Neural cell (in vitro differentiated cells): ENCODE measurements at regions not wholly inside any gene's neighbourhood (a gene's known extent, or its start where the extent isn't known, plus 50 kb on each side); places are given as distances from the start of the nearest gene placed in this dataset.
A peak's percentile ranks its signal among the peaks of the same experiment; 100 is the strongest.

Experiments used
- H2AFZ ChIP-seq: fragments of 200-600, 300-800 bp; sonication (generic), shearing (Covaris generic); 2 replicates; pipeline ENCODE4 v1.6.0; 2014; ENCODE audit warnings: low read depth, mild to moderate bottlenecking, antibody characterized with exemption, low read length, moderate library complexity
- H3F3A ChIP-seq: fragments of 200-600 bp; shearing (Covaris generic); 2 replicates; pipeline ENCODE4 v1.6.1; 2016; ENCODE audit warnings: mild to moderate bottlenecking, moderate library complexity, mixed read lengths, antibody characterized with exemption, low read length; ENCODE audit not compliant: insufficient read depth, poor library complexity, severe bottlenecking
- H3K27ac ChIP-seq: fragments of 200-600, 300-800 bp; sonication (generic), shearing (Covaris generic); 2 replicates; pipeline ENCODE4 v1.5.1; 2014; ENCODE audit warnings: mild to moderate bottlenecking, low read length, moderate library complexity
- H3K27me3 ChIP-seq: fragments of 300-800, 200-600 bp; sonication (generic), shearing (Covaris generic); 2 replicates; pipeline ENCODE4 v1.6.0; 2014; ENCODE audit warnings: mild to moderate bottlenecking, low read depth, low read length, moderate library complexity; ENCODE audit not compliant: insufficient read depth
- H3K36me3 ChIP-seq: fragments of 300-800, 200-600 bp; sonication (generic), shearing (Covaris generic); 2 replicates; pipeline ENCODE4 v1.5.1; 2014; ENCODE audit warnings: mild to moderate bottlenecking, antibody characterized with exemption, low read length, moderate library complexity; ENCODE audit not compliant: insufficient read depth
- H3K4me2 ChIP-seq: fragments of 300-800, 200-600 bp; sonication (generic), shearing (Covaris generic); 2 replicates; pipeline ENCODE4 v1.6.0; 2014; ENCODE audit warnings: mild to moderate bottlenecking, low read length
- H3K4me3 ChIP-seq: fragments of 300-800, 200-600 bp; sonication (generic), shearing (Covaris generic); 2 replicates; pipeline ENCODE4 v1.5.1; 2014; ENCODE audit warnings: mild to moderate bottlenecking, low read length, moderate library complexity
- H3K79me2 ChIP-seq: fragments of 200-600 bp; shearing (Covaris generic); replicated peaks from 2 replicates; pipeline ENCODE4 v1.6.0; 2014; ENCODE audit warnings: mild to moderate bottlenecking, low read length, moderate library complexity; ENCODE audit not compliant: insufficient read depth
- H3K9ac ChIP-seq: fragments of 300-800, 200-600 bp; sonication (generic), shearing (Covaris generic); 2 replicates; pipeline ENCODE4 v1.6.1; 2016; ENCODE audit warnings: mild to moderate bottlenecking, low read length, mixed read lengths
- H3K9me2 ChIP-seq: fragments of 200-600 bp; shearing (Covaris generic); 2 replicates; pipeline ENCODE4 v1.6.1; 2016; ENCODE audit warnings: mild to moderate bottlenecking, low read length, mixed read lengths; ENCODE audit not compliant: insufficient read depth
- H3K9me3 ChIP-seq: fragments of 200-600, 300-800 bp; sonication (generic), shearing (Covaris generic); 2 replicates; pipeline ENCODE4 v1.6.1; 2016; ENCODE audit warnings: mild to moderate bottlenecking, mixed run types, low read length, moderate library complexity, mixed read lengths
- H4K20me1 ChIP-seq: fragments of 200-600 bp; shearing (Covaris generic); 2 replicates; pipeline ENCODE4 v1.6.1; 2016; ENCODE audit warnings: mild to moderate bottlenecking, mixed run types; ENCODE audit not compliant: insufficient read depth
- EP300 ChIP-seq: fragments of 450-650 bp; conservative IDR thresholded peaks from 2 replicates; pipeline ENCODE4 v1.6.1; 2014; ENCODE audit warnings: antibody characterized with exemption, mild to moderate bottlenecking, moderate library complexity; ENCODE audit not compliant: poor library complexity, severe bottlenecking
- EZH2 ChIP-seq: fragments of 200-600, 300-800 bp; shearing (Covaris generic), sonication (generic); IDR thresholded peaks from 2 replicates; pipeline ENCODE4 v1.6.1; 2014; ENCODE audit warnings: antibody characterized with exemption, low read length, borderline replicate concordance, mild to moderate bottlenecking; ENCODE audit not compliant: insufficient read depth, poor library complexity, severe bottlenecking
- MXI1 ChIP-seq: fragments of 450-650 bp; conservative IDR thresholded peaks from 2 replicates; pipeline ENCODE4 v1.6.1; 2014; ENCODE audit warnings: antibody characterized with exemption, mild to moderate bottlenecking; ENCODE audit not compliant: poor library complexity, severe bottlenecking
- POLR2AphosphoS5 ChIP-seq: IDR thresholded peaks from 2 replicates; pipeline ENCODE4 v1.6.1; 2012
- RAD21 ChIP-seq: fragments of 450-650 bp; conservative IDR thresholded peaks from 2 replicates; pipeline ENCODE4 v1.6.1; 2014; ENCODE audit warnings: antibody characterized with exemption, mild to moderate bottlenecking, moderate library complexity
- REST ChIP-seq: IDR thresholded peaks from 2 replicates; pipeline ENCODE4 v1.6.1; 2012; ENCODE audit warnings: borderline replicate concordance
- SMC3 ChIP-seq: fragments of 450-650 bp; conservative IDR thresholded peaks from 2 replicates; pipeline ENCODE4 v1.6.1; 2014; ENCODE audit warnings: antibody characterized with exemption, mild to moderate bottlenecking, moderate library complexity; ENCODE audit not compliant: poor library complexity
- TAF1 ChIP-seq: IDR thresholded peaks from 2 replicates; pipeline ENCODE4 v1.6.1; 2012; ENCODE audit warnings: low read depth
- TF ChIP-seq, protein P1 (sequence below): fragments of 450-650 bp; IDR thresholded peaks from 2 replicates; pipeline ENCODE4 v1.5.1; 2014; ENCODE audit warnings: antibody characterized with exemption, mild to moderate bottlenecking, moderate library complexity; ENCODE audit not compliant: poor library complexity, severe bottlenecking

DNA sequence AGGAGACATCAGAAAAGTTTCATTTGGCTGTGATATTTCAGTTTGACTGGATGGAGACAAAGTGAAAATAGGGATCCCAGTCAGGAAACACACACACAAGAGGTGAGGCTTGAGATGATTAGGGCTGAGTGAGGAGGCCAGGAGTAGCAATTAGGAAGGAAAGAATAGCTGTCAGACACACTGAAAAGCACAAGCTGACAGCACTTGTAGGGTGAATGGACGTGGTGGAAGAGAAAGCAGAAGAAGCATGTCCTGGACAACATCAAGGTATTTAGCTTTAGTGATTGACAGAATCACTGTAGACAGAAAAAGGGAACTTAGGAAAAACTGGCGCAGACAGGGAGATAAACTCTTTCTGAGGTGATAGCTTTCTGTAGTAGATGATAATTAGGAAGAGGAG lies 347.7 kb downstream of the TGFB2 start:
- Histone ChIP-seq H3K27me3 (no peaks in the 10 kb centered on the region), H3K79me2 (no peaks in the 10 kb centered on the region), H3K9ac (no peak overlapping the region), H4K20me1 (no peaks in the 10 kb centered on the region), H3K36me3 (no peaks in the 10 kb centered on the region), H3K4me3 (no peak overlapping the region), H3K4me2 (no peak overlapping the region), H2AFZ (no peak overlapping the region), H3K9me2 (no peaks in the 10 kb centered on the region), H3K27ac (no peak overlapping the region), H3K9me3 (no peaks in the 10 kb centered on the region), H3F3A (no peaks in the 10 kb centered on the region)
- TF ChIP-seq REST (peak; percentile 70), POLR2AphosphoS5 (no peak)

DNA sequence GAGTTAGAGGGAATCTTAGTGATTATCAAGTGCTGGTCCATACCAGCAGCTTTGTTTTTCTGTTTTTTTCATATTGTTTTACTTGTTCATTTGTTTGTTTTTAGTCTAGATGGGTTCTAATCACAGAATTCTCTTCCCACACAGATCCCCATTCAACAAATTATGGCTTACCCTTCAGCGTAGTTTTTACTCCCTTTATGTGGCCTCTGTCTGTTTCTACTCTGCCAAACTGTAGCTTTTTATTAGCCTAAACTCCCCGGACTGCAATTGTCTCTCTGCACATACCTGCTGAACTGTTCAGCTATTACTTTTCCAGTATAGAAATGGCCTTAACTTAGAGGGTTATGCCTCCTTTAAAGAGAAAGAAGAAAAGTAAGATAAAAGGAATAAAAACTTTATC lies 348.5 kb downstream of the TGFB2 start:
- no peaks in the 10 kb centered on the region for H3K9me3 ChIP-seq
- no peaks in the 10 kb centered on the region for H3F3A ChIP-seq
- H3K79me2 ChIP-seq = no peaks in the 10 kb centered on the region
- no peak overlapping the region for H3K9ac ChIP-seq
- H3K4me2 ChIP-seq = no peak overlapping the region
- no peak for TF ChIP-seq EZH2
- no peak for TF ChIP-seq REST
- no peak for TF ChIP-seq POLR2AphosphoS5
- TF ChIP-seq TAF1 = no peak
- TF ChIP-seq EP300 = no peak
- TF ChIP-seq SMC3 = no peak
- TF ChIP-seq, protein P1, sequence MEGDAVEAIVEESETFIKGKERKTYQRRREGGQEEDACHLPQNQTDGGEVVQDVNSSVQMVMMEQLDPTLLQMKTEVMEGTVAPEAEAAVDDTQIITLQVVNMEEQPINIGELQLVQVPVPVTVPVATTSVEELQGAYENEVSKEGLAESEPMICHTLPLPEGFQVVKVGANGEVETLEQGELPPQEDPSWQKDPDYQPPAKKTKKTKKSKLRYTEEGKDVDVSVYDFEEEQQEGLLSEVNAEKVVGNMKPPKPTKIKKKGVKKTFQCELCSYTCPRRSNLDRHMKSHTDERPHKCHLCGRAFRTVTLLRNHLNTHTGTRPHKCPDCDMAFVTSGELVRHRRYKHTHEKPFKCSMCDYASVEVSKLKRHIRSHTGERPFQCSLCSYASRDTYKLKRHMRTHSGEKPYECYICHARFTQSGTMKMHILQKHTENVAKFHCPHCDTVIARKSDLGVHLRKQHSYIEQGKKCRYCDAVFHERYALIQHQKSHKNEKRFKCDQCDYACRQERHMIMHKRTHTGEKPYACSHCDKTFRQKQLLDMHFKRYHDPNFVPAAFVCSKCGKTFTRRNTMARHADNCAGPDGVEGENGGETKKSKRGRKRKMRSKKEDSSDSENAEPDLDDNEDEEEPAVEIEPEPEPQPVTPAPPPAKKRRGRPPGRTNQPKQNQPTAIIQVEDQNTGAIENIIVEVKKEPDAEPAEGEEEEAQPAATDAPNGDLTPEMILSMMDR = no peak
- no peak for TF ChIP-seq RAD21
- no peak for TF ChIP-seq MXI1
- no peak overlapping the region for H2AFZ ChIP-seq
- no peaks in the 10 kb centered on the region for H3K27me3 ChIP-seq
- no peak overlapping the region for H3K4me3 ChIP-seq
- H3K27ac ChIP-seq = no peak overlapping the region
- H3K36me3 ChIP-seq = no peaks in the 10 kb centered on the region
- no peaks in the 10 kb centered on the region for H3K9me2 ChIP-seq
- H4K20me1 ChIP-seq = no peaks in the 10 kb centered on the region
